HL-60 (cell line): ENCODE measurements at regions not wholly inside any gene's neighbourhood (a gene's known extent, or its start where the extent isn't known, plus 50 kb on each side); places are given as distances from the start of the nearest gene placed in this dataset.
"Not testable (repeated sequence)": the region's sequence is repeated elsewhere in the genome, so short reads cannot be mapped to it uniquely, and the experiment has no call there.

ENCODE experiments used
- TF ChIP-seq, protein P1 (sequence below): IDR thresholded peaks from one replicate; pipeline ENCODE4 v1.5.1; 2011; ENCODE audit warnings: low read length, control low read depth, inconsistent platforms; ENCODE audit not compliant: insufficient read depth
- TF ChIP-seq, protein P2 (sequence below): IDR thresholded peaks from 2 replicates; pipeline ENCODE4 v1.6.1; 2012; ENCODE audit warnings: low read depth; ENCODE audit not compliant: insufficient replicate concordance

DNA sequence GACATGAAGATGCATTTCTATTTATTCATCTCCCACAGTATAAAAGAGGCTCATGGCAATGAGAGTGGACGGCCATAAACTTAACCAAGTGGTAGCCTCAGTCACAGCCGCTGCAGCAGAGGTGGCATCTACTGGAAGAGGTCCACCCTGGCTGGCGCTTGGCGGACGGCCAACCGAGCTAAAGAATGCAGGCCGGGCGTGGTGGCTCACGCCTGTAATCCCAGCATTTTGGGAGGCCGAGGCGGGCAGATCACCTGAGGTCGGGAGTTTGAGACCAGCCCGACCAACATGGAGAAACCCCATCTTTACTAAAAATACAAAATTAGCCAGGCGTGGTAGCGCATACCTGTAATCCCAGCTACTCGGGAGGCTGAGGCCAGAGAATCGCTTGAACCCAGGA, 51.7 kb upstream of the EIF5 start:
- TF ChIP-seq, protein P1, sequence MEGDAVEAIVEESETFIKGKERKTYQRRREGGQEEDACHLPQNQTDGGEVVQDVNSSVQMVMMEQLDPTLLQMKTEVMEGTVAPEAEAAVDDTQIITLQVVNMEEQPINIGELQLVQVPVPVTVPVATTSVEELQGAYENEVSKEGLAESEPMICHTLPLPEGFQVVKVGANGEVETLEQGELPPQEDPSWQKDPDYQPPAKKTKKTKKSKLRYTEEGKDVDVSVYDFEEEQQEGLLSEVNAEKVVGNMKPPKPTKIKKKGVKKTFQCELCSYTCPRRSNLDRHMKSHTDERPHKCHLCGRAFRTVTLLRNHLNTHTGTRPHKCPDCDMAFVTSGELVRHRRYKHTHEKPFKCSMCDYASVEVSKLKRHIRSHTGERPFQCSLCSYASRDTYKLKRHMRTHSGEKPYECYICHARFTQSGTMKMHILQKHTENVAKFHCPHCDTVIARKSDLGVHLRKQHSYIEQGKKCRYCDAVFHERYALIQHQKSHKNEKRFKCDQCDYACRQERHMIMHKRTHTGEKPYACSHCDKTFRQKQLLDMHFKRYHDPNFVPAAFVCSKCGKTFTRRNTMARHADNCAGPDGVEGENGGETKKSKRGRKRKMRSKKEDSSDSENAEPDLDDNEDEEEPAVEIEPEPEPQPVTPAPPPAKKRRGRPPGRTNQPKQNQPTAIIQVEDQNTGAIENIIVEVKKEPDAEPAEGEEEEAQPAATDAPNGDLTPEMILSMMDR, result not testable (repeated sequence)
- TF ChIP-seq, protein P2, sequence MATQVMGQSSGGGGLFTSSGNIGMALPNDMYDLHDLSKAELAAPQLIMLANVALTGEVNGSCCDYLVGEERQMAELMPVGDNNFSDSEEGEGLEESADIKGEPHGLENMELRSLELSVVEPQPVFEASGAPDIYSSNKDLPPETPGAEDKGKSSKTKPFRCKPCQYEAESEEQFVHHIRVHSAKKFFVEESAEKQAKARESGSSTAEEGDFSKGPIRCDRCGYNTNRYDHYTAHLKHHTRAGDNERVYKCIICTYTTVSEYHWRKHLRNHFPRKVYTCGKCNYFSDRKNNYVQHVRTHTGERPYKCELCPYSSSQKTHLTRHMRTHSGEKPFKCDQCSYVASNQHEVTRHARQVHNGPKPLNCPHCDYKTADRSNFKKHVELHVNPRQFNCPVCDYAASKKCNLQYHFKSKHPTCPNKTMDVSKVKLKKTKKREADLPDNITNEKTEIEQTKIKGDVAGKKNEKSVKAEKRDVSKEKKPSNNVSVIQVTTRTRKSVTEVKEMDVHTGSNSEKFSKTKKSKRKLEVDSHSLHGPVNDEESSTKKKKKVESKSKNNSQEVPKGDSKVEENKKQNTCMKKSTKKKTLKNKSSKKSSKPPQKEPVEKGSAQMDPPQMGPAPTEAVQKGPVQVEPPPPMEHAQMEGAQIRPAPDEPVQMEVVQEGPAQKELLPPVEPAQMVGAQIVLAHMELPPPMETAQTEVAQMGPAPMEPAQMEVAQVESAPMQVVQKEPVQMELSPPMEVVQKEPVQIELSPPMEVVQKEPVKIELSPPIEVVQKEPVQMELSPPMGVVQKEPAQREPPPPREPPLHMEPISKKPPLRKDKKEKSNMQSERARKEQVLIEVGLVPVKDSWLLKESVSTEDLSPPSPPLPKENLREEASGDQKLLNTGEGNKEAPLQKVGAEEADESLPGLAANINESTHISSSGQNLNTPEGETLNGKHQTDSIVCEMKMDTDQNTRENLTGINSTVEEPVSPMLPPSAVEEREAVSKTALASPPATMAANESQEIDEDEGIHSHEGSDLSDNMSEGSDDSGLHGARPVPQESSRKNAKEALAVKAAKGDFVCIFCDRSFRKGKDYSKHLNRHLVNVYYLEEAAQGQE, result not testable (repeated sequence)
